Activated CD4-positive, alpha-beta T cell treated with anti-CD3 and anti-CD28 coated beads, Interleukin-2, amount 50 U/mL, for 16 hours (primary cell): ENCODE measurements at regions not wholly inside any gene's neighbourhood (a gene's known extent, or its start where the extent isn't known, plus 50 kb on each side); places are given as distances from the start of the nearest gene placed in this dataset.

Source experiments
- DNase-seq: peaks from one replicate; pipeline ENCODE4 v3.0.0-alpha.2; 2020

DNA sequence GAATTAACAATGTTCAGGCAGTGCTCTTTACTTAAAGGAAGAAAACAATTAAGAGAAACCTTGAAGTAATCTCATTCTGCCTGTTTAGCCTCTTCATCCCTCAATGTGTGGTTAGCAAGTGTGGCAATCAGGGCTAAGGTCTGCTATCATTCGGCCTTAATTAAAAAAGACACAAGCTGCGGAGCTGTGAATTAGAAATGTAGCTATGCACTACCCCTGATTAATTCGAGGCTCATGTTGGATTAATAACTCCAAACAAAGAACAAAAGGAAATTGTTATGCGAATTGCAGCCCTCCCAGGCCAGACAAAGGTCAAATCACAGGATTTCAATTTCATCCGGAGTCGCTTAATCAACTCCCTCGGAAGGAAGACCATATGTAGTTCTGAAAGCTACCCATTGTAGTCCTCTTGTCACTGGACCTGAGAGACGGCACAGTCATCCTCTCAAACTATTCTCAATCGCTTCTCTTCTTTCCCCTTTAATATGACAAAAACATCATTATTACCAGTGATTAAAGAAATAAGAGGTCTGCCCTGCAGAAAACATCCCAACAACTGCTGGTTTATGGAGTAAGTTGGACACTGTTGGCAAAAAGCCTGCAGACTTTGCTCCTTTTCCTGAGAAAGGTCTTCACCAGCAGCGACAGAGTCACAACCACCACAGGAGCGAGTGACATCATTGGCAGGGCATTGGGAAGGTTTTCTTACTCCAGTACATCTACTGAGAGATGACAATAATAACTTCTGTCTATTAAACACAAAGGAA, 71.1 kb upstream of the SOX5 start:
- no peak for DNase-seq

DNA sequence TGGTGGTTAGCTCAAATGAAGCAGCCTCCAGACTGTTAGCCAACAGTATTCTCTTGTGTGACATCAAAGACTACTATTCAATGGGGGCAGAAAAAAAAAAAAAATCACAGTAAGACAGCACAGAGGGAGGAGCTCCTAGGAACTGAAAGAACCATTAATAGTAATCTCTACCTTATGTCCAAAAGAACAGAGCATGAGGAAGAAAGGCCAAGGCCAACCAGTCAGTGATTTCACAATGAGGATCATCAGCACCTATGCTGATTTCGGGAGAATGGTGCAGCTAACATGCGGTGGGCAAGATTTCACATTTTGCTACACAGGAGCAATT, 66.3 kb upstream of the SOX5 start:
- DNase-seq = no peak

DNA sequence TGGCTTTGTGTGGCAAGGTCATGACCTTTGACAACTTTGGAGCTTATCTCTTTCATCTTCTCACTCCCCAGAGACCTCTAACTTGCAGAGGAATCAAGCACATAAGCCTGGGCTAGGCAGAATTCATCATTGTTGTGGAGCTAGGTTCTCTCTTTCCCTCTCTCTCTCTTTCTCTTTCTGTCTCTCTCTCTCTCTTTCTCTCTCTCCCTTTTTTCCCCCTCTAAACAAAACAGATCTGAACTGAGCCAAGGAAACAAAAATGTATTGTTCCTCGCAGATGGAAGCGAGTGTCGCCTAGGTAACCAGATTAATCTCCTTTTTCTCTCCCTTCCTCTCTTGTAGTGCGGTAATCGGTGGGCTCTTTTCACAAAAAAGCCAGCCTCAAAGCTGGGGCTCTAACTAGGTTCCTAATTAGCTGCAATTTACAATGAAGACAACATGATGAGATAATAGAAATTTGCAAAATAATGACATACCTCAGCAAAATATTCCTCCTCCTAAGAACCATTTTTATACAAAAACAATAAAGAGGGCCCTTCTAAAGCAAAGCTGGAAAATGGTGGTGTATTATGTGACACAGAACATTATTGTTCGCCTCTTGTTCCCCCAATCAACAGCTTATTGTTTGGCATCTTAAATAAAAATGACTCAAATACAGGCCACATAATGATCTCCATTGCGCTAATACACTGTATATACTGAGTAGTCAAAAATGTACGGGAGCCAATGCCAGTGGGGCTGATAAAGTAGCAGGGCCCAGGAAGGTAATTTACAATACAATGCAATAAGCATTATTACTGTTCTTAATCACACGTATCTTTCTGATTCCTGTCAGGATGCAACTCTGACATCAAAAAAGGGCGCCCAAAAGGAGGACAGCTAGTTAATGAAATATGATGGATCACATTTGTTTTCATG, 65.7 kb upstream of the SOX5 start:
- no peak for DNase-seq

DNA sequence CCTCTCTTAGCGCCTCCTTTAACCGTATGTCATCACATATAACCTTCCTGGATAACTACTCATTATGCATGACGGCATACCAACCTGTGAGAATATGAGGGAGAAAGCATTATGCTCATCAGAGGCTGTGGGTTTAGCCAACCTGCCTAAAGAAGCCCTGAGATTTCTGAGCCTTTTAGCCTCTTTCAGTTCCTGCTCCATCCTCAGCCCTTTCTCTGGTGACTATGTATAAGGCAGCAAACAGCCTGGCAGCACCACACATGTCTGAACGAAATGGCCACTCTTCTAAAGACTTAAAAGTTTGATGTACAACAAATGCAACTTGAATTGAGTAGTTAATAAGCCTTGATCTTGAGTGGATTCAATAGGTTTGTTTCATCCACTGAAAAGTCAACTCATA, 64.8 kb upstream of the SOX5 start:
- DNase-seq = no peak

DNA sequence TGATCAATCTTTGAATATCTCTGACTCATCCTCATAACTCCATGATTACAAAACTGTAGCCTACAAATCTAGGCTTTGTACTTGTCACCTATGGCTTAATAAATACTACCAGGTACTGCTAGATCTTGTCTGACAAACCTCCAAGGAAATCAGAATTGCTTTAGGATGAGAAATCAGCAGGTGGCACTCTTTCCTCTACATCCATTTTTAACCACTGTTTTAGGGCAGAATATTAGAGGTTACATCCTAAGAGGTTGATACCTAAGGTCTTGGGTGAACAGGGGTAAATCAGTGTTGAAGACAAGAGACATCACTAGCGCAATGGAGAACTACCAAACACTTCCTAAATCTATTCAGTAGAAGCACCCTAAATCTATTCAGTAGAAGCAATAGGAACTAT, 63.1 kb upstream of the SOX5 start:
- DNase-seq = no peak

DNA sequence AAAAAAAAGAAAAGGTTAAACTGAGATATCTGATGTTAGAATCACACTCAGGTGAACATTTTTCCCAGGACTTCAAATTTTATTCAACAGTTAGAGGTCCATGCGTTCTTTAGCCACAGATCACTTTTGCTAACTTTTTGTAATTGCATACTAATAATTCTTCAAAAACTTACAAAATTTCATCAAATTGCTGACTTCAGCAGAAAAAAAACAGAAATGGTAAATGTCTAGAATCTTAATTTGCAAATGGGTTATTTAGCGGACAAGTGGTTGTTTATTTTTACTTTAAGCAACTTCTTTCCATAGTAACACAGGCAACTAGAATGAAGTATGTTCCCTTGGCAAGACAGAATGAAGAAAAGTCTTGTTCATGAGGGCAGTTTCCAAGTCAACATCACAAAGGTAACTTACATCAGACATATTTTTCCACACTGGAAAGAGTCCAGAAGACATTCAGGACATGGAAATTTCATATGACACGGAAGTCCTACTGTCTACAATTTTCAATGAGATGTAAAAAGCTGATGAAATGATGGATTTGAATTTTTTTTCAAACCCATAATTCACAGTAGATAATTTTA, 62.5 kb upstream of the SOX5 start:
- no peak for DNase-seq

DNA sequence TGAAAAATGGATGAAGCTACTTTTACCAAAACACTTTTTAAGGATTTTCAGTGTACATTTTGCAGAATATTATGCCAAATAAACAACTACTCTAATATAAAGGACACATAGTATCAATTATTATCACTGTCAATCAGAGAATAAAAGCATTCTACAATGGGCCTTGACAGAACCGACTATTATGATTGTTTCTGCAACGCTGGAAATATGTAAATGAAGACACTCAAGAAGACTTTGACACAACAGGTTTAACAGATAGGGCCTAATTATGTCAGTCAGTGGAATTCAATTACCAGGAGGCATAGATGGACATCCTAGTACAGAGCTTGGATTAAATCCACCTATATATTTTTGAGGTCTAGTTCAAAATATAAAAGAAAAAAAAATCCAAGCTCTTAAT, 58.7 kb upstream of the SOX5 start:
- no peak for DNase-seq
